ENCODE measurements at regions not wholly inside any gene's neighbourhood (a gene's known extent, or its start where the extent isn't known, plus 50 kb on each side); places are given as distances from the start of the nearest gene placed in this dataset.

- no peaks in the 10 kb centered on the region for H3K9me3 Mint-ChIP-seq (ENCODE audit: unreplicated experiment)
- no peak overlapping the region for H3K27ac Mint-ChIP-seq (ENCODE audit: unreplicated experiment)
- no peaks in the 10 kb centered on the region for H3K9me3 ChIP-seq (ENCODE audit: insufficient read depth, low read depth, low read length)
- no peak overlapping the region for H3K4me2 ChIP-seq (ENCODE audit: low read length)
- no peaks in the 10 kb centered on the region for H3K4me1 ChIP-seq (ENCODE audit: insufficient read depth, low read length)
- H3K79me2 ChIP-seq (ENCODE audit: insufficient read depth, low read length) = no peaks in the 10 kb centered on the region
- no peaks in the 10 kb centered on the region for H3K27me3 Mint-ChIP-seq (ENCODE audit: low read depth, unreplicated experiment)
- H3K9ac ChIP-seq (ENCODE audit: low read length) = no peak overlapping the region
- no peaks in the 10 kb centered on the region for H3K4me1 Mint-ChIP-seq (ENCODE audit: low read depth, unreplicated experiment)
- H3K27ac ChIP-seq (ENCODE audit: low read depth, low read length) = no peak overlapping the region
- H3K4me3 ChIP-seq (ENCODE audit: insufficient read depth, low read depth, low read length) = no peak overlapping the region
- no peaks in the 10 kb centered on the region for H3K36me3 Mint-ChIP-seq (ENCODE audit: low read depth, unreplicated experiment)
- FAIRE-seq (no peak), DNase-seq (ENCODE audit: low read depth) (no peak)
- no peak overlapping the region for H3K4me3 Mint-ChIP-seq (ENCODE audit: unreplicated experiment)
- TF ChIP-seq EZH2 (IDR thresholded peaks at IDR 0.05; ENCODE audit: insufficient read depth, low read length) (no peak), CTCF (IDR thresholded peaks at IDR 0.05; ENCODE audit: insufficient read depth, low read depth, low read length) (no peak)
- H3K27me3 ChIP-seq (ENCODE audit: insufficient read depth, low read length) = no peaks in the 10 kb centered on the region
- no peaks in the 10 kb centered on the region for H3K36me3 ChIP-seq (ENCODE audit: insufficient read depth, low read length)
- no peaks in the 10 kb centered on the region for H4K20me1 ChIP-seq (ENCODE audit: insufficient read depth, low read length)
- H2AFZ ChIP-seq (ENCODE audit: low read depth, low read length) = no peak overlapping the region
Observed at GRCh38 chr2:35731674-35732073, 623.9 kb upstream of the CRIM1 start.

GRCh38 chr2:35714883-35715282 lies 640.7 kb upstream of the CRIM1 start:
- Mint-ChIP-seq H3K27ac (ENCODE audit: unreplicated experiment) (no peak overlapping the region), H3K36me3 (ENCODE audit: low read depth, unreplicated experiment) (no peaks in the 10 kb centered on the region), H3K27me3 (ENCODE audit: low read depth, unreplicated experiment) (no peaks in the 10 kb centered on the region), H3K4me1 (ENCODE audit: low read depth, unreplicated experiment) (no peaks in the 10 kb centered on the region), H3K9me3 (ENCODE audit: unreplicated experiment) (no peaks in the 10 kb centered on the region), H3K4me3 (ENCODE audit: unreplicated experiment) (no peak overlapping the region)
- no peaks in the 10 kb centered on the region for H3K27me3 ChIP-seq (ENCODE audit: insufficient read depth, low read length)
- H3K36me3 ChIP-seq (ENCODE audit: insufficient read depth, low read length) = no peaks in the 10 kb centered on the region
- H3K4me3 ChIP-seq (ENCODE audit: insufficient read depth, low read depth, low read length) = no peak overlapping the region
- no peaks in the 10 kb centered on the region for H4K20me1 ChIP-seq (ENCODE audit: insufficient read depth, low read length)
- DNase-seq (ENCODE audit: low read depth) = peak; percentile 54
- no peaks in the 10 kb centered on the region for H3K79me2 ChIP-seq (ENCODE audit: insufficient read depth, low read length)
- no peak overlapping the region for H3K4me2 ChIP-seq (ENCODE audit: low read length)
- no peak for TF ChIP-seq CTCF (IDR thresholded peaks at IDR 0.05; ENCODE audit: insufficient read depth, low read depth, low read length)
- TF ChIP-seq EZH2 (IDR thresholded peaks at IDR 0.05; ENCODE audit: insufficient read depth, low read length) = no peak
- H3K9me3 ChIP-seq (ENCODE audit: insufficient read depth, low read depth, low read length) = no peaks in the 10 kb centered on the region
- no peak overlapping the region for H2AFZ ChIP-seq (ENCODE audit: low read depth, low read length)
- no peak overlapping the region for H3K9ac ChIP-seq (ENCODE audit: low read length)
- H3K4me1 ChIP-seq (ENCODE audit: insufficient read depth, low read length) = no peaks in the 10 kb centered on the region
- FAIRE-seq = no peak
- H3K27ac ChIP-seq (ENCODE audit: low read depth, low read length) = no peak overlapping the region

- H3K9me3 Mint-ChIP-seq (ENCODE audit: unreplicated experiment) = no peaks in the 10 kb centered on the region
- no peak overlapping the region for H3K27ac ChIP-seq (ENCODE audit: low read depth, low read length)
- H3K4me3 ChIP-seq (ENCODE audit: insufficient read depth, low read depth, low read length) = no peak overlapping the region
- no peaks in the 10 kb centered on the region for H3K4me1 ChIP-seq (ENCODE audit: insufficient read depth, low read length)
- no peak for DNase-seq (ENCODE audit: low read depth)
- H3K9me3 ChIP-seq (ENCODE audit: insufficient read depth, low read depth, low read length) = no peaks in the 10 kb centered on the region
- no peaks in the 10 kb centered on the region for H4K20me1 ChIP-seq (ENCODE audit: insufficient read depth, low read length)
- FAIRE-seq = no peak
- no peaks in the 10 kb centered on the region for H3K27me3 ChIP-seq (ENCODE audit: insufficient read depth, low read length)
- no peaks in the 10 kb centered on the region for H3K36me3 Mint-ChIP-seq (ENCODE audit: low read depth, unreplicated experiment)
- no peaks in the 10 kb centered on the region for H3K27me3 Mint-ChIP-seq (ENCODE audit: low read depth, unreplicated experiment)
- no peak overlapping the region for H3K4me2 ChIP-seq (ENCODE audit: low read length)
- no peak overlapping the region for H3K9ac ChIP-seq (ENCODE audit: low read length)
- H3K4me3 Mint-ChIP-seq (ENCODE audit: unreplicated experiment) = no peak overlapping the region
- no peak overlapping the region for H3K27ac Mint-ChIP-seq (ENCODE audit: unreplicated experiment)
- no peaks in the 10 kb centered on the region for H3K36me3 ChIP-seq (ENCODE audit: insufficient read depth, low read length)
- no peak overlapping the region for H2AFZ ChIP-seq (ENCODE audit: low read depth, low read length)
- H3K4me1 Mint-ChIP-seq (ENCODE audit: low read depth, unreplicated experiment) = no peaks in the 10 kb centered on the region
- H3K79me2 ChIP-seq (ENCODE audit: insufficient read depth, low read length) = no peaks in the 10 kb centered on the region
- TF ChIP-seq CTCF (IDR thresholded peaks at IDR 0.05; ENCODE audit: insufficient read depth, low read depth, low read length) (no peak), EZH2 (IDR thresholded peaks at IDR 0.05; ENCODE audit: insufficient read depth, low read length) (no peak)
Observed at GRCh38 chr2:35708411-35708923, 647.1 kb upstream of the CRIM1 start.
